Hepatocyte (in vitro differentiated cells): ENCODE measurements at regions not wholly inside any gene's neighbourhood (a gene's known extent, or its start where the extent isn't known, plus 50 kb on each side); places are given as distances from the start of the nearest gene placed in this dataset.

Source experiments
- EZH2 ChIP-seq: fragments of 200-600 bp; sonication (generic); IDR thresholded peaks from 2 replicates; pipeline ENCODE4 v1.6.1; 2016; ENCODE audit warnings: antibody characterized with exemption, mild to moderate bottlenecking, borderline replicate concordance
- EZH2phosphoT487 ChIP-seq: fragments of 200-600 bp; sonication (generic); IDR thresholded peaks from one replicate; pipeline ENCODE4 v1.6.1; 2018; ENCODE audit warnings: antibody characterized with exemption, mild to moderate bottlenecking, low read depth, moderate library complexity; ENCODE audit not compliant: unreplicated experiment, severe bottlenecking
- TF ChIP-seq, protein P1 (sequence below): fragments of 200-600 bp; sonication (generic); IDR thresholded peaks from 2 replicates; pipeline ENCODE4 v1.5.1; 2016; ENCODE audit warnings: antibody characterized with exemption, mild to moderate bottlenecking; ENCODE audit not compliant: poor library complexity

GRCh38 chr17:79457889-79458288 is 153.0 kb downstream of the RBFOX3 start:
- TF ChIP-seq EZH2 = no peak
- TF ChIP-seq EZH2phosphoT487 = no peak
- TF ChIP-seq, protein P1, sequence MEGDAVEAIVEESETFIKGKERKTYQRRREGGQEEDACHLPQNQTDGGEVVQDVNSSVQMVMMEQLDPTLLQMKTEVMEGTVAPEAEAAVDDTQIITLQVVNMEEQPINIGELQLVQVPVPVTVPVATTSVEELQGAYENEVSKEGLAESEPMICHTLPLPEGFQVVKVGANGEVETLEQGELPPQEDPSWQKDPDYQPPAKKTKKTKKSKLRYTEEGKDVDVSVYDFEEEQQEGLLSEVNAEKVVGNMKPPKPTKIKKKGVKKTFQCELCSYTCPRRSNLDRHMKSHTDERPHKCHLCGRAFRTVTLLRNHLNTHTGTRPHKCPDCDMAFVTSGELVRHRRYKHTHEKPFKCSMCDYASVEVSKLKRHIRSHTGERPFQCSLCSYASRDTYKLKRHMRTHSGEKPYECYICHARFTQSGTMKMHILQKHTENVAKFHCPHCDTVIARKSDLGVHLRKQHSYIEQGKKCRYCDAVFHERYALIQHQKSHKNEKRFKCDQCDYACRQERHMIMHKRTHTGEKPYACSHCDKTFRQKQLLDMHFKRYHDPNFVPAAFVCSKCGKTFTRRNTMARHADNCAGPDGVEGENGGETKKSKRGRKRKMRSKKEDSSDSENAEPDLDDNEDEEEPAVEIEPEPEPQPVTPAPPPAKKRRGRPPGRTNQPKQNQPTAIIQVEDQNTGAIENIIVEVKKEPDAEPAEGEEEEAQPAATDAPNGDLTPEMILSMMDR = no peak
